GM23338 (cell line): ENCODE measurements at regions not wholly inside any gene's neighbourhood (a gene's known extent, or its start where the extent isn't known, plus 50 kb on each side); places are given as distances from the start of the nearest gene placed in this dataset.

ENCODE experiments used
- ATAC-seq: fragments of 200-7000 bp; cut with Tn5 transposase; 3 replicates; pipeline ENCODE4 v1.9.1; 2020
- DNase-seq: peaks from one replicate; pipeline ENCODE4 v3.0.0-alpha.2; 2015; ENCODE audit warnings: low spot score
- H2AFZ ChIP-seq: fragments of 200-600 bp; sonication (generic); 2 replicates; pipeline ENCODE4 v1.8.0; 2016; ENCODE audit warnings: antibody characterized with exemption, mild to moderate bottlenecking, moderate library complexity
- H3F3A ChIP-seq: fragments of 200-600 bp; sonication (generic); replicated peaks from 2 replicates; pipeline ENCODE4 v1.8.0; 2017; ENCODE audit warnings: antibody characterized with exemption, mixed run types, low read depth
- H3K27ac ChIP-seq: fragments of 200-600 bp; sonication (generic); 2 replicates; pipeline ENCODE4 v1.6.1; 2016; ENCODE audit warnings: low read depth
- H3K27me3 ChIP-seq: fragments of 200-600 bp; sonication (generic); 2 replicates; pipeline ENCODE4 v1.8.0; 2016; ENCODE audit warnings: mild to moderate bottlenecking, mixed run types, moderate library complexity; ENCODE audit not compliant: insufficient read depth
- H3K36me3 ChIP-seq: fragments of 200-600 bp; sonication (generic); 2 replicates; pipeline ENCODE4 v1.8.0; 2016; ENCODE audit warnings: mild to moderate bottlenecking; ENCODE audit not compliant: insufficient read depth
- H3K4me1 ChIP-seq: fragments of 200-600 bp; sonication (generic); 2 replicates; pipeline ENCODE4 v1.8.0; 2016; ENCODE audit warnings: mild to moderate bottlenecking, moderate library complexity; ENCODE audit not compliant: insufficient read depth
- H3K4me2 ChIP-seq: fragments of 200-600 bp; sonication (generic); 2 replicates; pipeline ENCODE4 v1.7.1; 2017; ENCODE audit warnings: mixed run types
- H3K4me3 ChIP-seq: fragments of 200-600 bp; sonication (generic); 2 replicates; pipeline ENCODE4 v1.6.1; 2016; ENCODE audit warnings: mixed run types
- H3K79me2 ChIP-seq: fragments of 200-600 bp; sonication (generic); replicated peaks from 2 replicates; pipeline ENCODE4 v1.8.0; 2017; ENCODE audit warnings: mild to moderate bottlenecking; ENCODE audit not compliant: insufficient read depth
- H3K9me2 ChIP-seq: fragments of 200-600 bp; sonication (generic); 2 replicates; pipeline ENCODE4 v1.8.0; 2017; ENCODE audit not compliant: insufficient read depth
- H4K20me1 ChIP-seq: fragments of 200-600 bp; sonication (generic); replicated peaks from 2 replicates; pipeline ENCODE4 v1.8.0; 2017; ENCODE audit warnings: mild to moderate bottlenecking; ENCODE audit not compliant: insufficient read depth
- H3K27ac Mint-ChIP-seq: 2 replicates; pipeline ENCODE4 v1.8.0; 2020; ENCODE audit warnings: inconsistent platforms, mild to moderate bottlenecking, moderate library complexity, mixed read lengths
- H3K27me3 Mint-ChIP-seq: 3 replicates; pipeline ENCODE4 v1.8.0; 2022; ENCODE audit warnings: low read depth, mild to moderate bottlenecking, moderate library complexity, mixed read lengths, inconsistent platforms; ENCODE audit not compliant: insufficient read depth, poor library complexity
- H3K36me3 Mint-ChIP-seq: 3 replicates; pipeline ENCODE4 v1.8.0; 2021; ENCODE audit warnings: low read depth, mild to moderate bottlenecking, inconsistent platforms, moderate library complexity, mixed read lengths
- H3K4me1 Mint-ChIP-seq: 3 replicates; pipeline ENCODE4 v1.8.0; 2020; ENCODE audit warnings: mild to moderate bottlenecking, inconsistent platforms, mixed read lengths
- H3K4me3 Mint-ChIP-seq: 3 replicates; pipeline ENCODE4 v1.8.0; 2021; ENCODE audit warnings: moderate library complexity, mild to moderate bottlenecking, inconsistent platforms, mixed read lengths
- H3K9me3 Mint-ChIP-seq: 3 replicates; pipeline ENCODE4 v1.8.0; 2020; ENCODE audit warnings: moderate library complexity, mild to moderate bottlenecking, inconsistent platforms, mixed read lengths
- CREB1 ChIP-seq: fragments of 250-450 bp; sonication (Bioruptor Pico); IDR thresholded peaks from 2 replicates; pipeline ENCODE4 v1.5.0; 2020; ENCODE audit warnings: low read depth, mild to moderate bottlenecking, moderate library complexity
- CTCF ChIP-seq, 2 experiments: fragments of 200-600 bp in 1 of 2; sonication (generic) in 1 of 2; conservative IDR thresholded peaks; 2 replicates each; pipeline versions ENCODE4 v1.5.1 to v1.6.1; 2016 to 2017; ENCODE audit warnings: antibody characterized with exemption in 2 of 2, low read depth in 2 of 2, mild to moderate bottlenecking in 2 of 2, moderate library complexity in 1 of 2
- ETS1 ChIP-seq: IDR thresholded peaks from 2 replicates; pipeline ENCODE4 v1.6.1; 2016; ENCODE audit warnings: antibody characterized with exemption
- EZH2 ChIP-seq: fragments of 200-600 bp; sonication (generic); IDR thresholded peaks from one replicate; pipeline ENCODE4 v1.8.0; 2017; ENCODE audit warnings: antibody characterized with exemption, mild to moderate bottlenecking, low read depth; ENCODE audit not compliant: unreplicated experiment
- EZH2phosphoT487 ChIP-seq: fragments of 200-600 bp; sonication (generic); IDR thresholded peaks from one replicate; pipeline ENCODE4 v1.8.1; 2018; ENCODE audit warnings: antibody characterized with exemption; ENCODE audit not compliant: unreplicated experiment
- JUNB ChIP-seq: IDR thresholded peaks from one replicate; pipeline ENCODE4 v1.6.1; 2016; ENCODE audit warnings: antibody characterized with exemption; ENCODE audit not compliant: unreplicated experiment
- NANOG ChIP-seq: IDR thresholded peaks from 2 replicates; pipeline ENCODE4 v1.6.1; 2016; ENCODE audit warnings: antibody characterized with exemption, borderline replicate concordance
- STAT1 ChIP-seq: IDR thresholded peaks from one replicate; pipeline ENCODE4 v1.6.1; 2016; ENCODE audit warnings: antibody characterized with exemption; ENCODE audit not compliant: unreplicated experiment
- ZNF114 ChIP-seq: fragments of 250-450 bp; sonication (Bioruptor Pico); IDR thresholded peaks from 2 replicates; pipeline ENCODE4 v1.5.0; 2020; ENCODE audit warnings: mild to moderate bottlenecking, moderate library complexity
- ZNF331 ChIP-seq: fragments of 250-450 bp; sonication (Bioruptor Pico); IDR thresholded peaks from 2 replicates; pipeline ENCODE4 v1.5.0; 2020; ENCODE audit warnings: low read depth, mild to moderate bottlenecking, moderate library complexity
- TF ChIP-seq, protein P1 (sequence below): fragments of 250-450 bp; sonication (Bioruptor Pico); IDR thresholded peaks from 2 replicates; pipeline ENCODE4 v1.5.0; 2020; ENCODE audit warnings: mild to moderate bottlenecking, moderate library complexity
- TF ChIP-seq, protein P2 (sequence below): IDR thresholded peaks from one replicate; pipeline ENCODE4 v1.6.1; 2018; ENCODE audit warnings: antibody characterized with exemption; ENCODE audit not compliant: unreplicated experiment

- H3K36me3 Mint-ChIP-seq, result no peaks in the 10 kb centered on the region
- TF ChIP-seq, protein P1, sequence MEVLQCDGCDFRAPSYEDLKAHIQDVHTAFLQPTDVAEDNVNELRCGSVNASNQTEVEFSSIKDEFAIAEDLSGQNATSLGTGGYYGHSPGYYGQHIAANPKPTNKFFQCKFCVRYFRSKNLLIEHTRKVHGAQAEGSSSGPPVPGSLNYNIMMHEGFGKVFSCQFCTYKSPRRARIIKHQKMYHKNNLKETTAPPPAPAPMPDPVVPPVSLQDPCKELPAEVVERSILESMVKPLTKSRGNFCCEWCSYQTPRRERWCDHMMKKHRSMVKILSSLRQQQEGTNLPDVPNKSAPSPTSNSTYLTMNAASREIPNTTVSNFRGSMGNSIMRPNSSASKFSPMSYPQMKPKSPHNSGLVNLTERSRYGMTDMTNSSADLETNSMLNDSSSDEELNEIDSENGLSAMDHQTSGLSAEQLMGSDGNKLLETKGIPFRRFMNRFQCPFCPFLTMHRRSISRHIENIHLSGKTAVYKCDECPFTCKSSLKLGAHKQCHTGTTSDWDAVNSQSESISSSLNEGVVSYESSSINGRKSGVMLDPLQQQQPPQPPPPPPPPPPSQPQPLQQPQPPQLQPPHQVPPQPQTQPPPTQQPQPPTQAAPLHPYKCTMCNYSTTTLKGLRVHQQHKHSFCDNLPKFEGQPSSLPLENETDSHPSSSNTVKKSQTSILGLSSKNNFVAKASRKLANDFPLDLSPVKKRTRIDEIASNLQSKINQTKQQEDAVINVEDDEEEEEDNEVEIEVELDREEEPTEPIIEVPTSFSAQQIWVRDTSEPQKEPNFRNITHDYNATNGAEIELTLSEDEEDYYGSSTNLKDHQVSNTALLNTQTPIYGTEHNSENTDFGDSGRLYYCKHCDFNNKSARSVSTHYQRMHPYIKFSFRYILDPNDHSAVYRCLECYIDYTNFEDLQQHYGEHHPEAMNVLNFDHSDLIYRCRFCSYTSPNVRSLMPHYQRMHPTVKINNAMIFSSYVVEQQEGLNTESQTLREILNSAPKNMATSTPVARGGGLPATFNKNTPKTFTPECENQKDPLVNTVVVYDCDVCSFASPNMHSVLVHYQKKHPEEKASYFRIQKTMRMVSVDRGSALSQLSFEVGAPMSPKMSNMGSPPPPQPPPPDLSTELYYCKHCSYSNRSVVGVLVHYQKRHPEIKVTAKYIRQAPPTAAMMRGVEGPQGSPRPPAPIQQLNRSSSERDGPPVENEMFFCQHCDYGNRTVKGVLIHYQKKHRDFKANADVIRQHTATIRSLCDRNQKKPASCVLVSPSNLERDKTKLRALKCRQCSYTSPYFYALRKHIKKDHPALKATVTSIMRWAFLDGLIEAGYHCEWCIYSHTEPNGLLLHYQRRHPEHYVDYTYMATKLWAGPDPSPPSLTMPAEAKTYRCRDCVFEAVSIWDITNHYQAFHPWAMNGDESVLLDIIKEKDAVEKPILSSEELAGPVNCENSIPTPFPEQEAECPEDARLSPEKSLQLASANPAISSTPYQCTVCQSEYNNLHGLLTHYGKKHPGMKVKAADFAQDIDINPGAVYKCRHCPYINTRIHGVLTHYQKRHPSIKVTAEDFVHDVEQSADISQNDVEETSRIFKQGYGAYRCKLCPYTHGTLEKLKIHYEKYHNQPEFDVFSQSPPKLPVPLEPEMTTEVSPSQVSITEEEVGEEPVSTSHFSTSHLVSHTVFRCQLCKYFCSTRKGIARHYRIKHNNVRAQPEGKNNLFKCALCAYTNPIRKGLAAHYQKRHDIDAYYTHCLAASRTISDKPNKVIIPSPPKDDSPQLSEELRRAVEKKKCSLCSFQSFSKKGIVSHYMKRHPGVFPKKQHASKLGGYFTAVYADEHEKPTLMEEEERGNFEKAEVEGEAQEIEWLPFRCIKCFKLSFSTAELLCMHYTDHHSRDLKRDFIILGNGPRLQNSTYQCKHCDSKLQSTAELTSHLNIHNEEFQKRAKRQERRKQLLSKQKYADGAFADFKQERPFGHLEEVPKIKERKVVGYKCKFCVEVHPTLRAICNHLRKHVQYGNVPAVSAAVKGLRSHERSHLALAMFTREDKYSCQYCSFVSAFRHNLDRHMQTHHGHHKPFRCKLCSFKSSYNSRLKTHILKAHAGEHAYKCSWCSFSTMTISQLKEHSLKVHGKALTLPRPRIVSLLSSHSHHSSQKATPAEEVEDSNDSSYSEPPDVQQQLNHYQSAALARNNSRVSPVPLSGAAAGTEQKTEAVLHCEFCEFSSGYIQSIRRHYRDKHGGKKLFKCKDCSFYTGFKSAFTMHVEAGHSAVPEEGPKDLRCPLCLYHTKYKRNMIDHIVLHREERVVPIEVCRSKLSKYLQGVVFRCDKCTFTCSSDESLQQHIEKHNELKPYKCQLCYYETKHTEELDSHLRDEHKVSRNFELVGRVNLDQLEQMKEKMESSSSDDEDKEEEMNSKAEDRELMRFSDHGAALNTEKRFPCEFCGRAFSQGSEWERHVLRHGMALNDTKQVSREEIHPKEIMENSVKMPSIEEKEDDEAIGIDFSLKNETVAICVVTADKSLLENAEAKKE (CRISPR knock-in tag), result no peak
- TF ChIP-seq ETS1, result no peak
- no peak for TF ChIP-seq ZNF331 (CRISPR knock-in tag)
- TF ChIP-seq, protein P2, sequence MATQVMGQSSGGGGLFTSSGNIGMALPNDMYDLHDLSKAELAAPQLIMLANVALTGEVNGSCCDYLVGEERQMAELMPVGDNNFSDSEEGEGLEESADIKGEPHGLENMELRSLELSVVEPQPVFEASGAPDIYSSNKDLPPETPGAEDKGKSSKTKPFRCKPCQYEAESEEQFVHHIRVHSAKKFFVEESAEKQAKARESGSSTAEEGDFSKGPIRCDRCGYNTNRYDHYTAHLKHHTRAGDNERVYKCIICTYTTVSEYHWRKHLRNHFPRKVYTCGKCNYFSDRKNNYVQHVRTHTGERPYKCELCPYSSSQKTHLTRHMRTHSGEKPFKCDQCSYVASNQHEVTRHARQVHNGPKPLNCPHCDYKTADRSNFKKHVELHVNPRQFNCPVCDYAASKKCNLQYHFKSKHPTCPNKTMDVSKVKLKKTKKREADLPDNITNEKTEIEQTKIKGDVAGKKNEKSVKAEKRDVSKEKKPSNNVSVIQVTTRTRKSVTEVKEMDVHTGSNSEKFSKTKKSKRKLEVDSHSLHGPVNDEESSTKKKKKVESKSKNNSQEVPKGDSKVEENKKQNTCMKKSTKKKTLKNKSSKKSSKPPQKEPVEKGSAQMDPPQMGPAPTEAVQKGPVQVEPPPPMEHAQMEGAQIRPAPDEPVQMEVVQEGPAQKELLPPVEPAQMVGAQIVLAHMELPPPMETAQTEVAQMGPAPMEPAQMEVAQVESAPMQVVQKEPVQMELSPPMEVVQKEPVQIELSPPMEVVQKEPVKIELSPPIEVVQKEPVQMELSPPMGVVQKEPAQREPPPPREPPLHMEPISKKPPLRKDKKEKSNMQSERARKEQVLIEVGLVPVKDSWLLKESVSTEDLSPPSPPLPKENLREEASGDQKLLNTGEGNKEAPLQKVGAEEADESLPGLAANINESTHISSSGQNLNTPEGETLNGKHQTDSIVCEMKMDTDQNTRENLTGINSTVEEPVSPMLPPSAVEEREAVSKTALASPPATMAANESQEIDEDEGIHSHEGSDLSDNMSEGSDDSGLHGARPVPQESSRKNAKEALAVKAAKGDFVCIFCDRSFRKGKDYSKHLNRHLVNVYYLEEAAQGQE, result no peak
- no peak for TF ChIP-seq CTCF (conservative IDR thresholded peaks at IDR 0.05; ENCODE audit: low read depth in 2 of 2)
- TF ChIP-seq EZH2phosphoT487, result no peak
- TF ChIP-seq JUNB, result no peak
- TF ChIP-seq ZNF114 (CRISPR knock-in tag), result no peak
- no peak for TF ChIP-seq STAT1
- no peak for TF ChIP-seq NANOG
- no peak for TF ChIP-seq EZH2
- no peak for TF ChIP-seq CREB1 (CRISPR knock-in tag)
- H3K27me3 Mint-ChIP-seq, result no peaks in the 10 kb centered on the region
- H3K36me3 ChIP-seq, result no peaks in the 10 kb centered on the region
- no peaks in the 10 kb centered on the region for H3K4me1 ChIP-seq
- H3K79me2 ChIP-seq, result no peaks in the 10 kb centered on the region
- H3K9me2 ChIP-seq, result no peaks in the 10 kb centered on the region; the same call in 1 of the 2 replicates
- H3K27me3 ChIP-seq, result no peaks in the 10 kb centered on the region
- H3K27ac Mint-ChIP-seq, result no peak overlapping the region
- no peak overlapping the region for H3K4me3 Mint-ChIP-seq
- no peaks in the 10 kb centered on the region for H3K4me1 Mint-ChIP-seq
- H2AFZ ChIP-seq, result no peak overlapping the region
- H3K27ac ChIP-seq, result no peak overlapping the region
- no peak for DNase-seq
- H4K20me1 ChIP-seq, result no peaks in the 10 kb centered on the region
- no peak for ATAC-seq
- peaks cover 3% of the 10 kb centered on the region; the same call in 1 of the 3 replicates for H3K9me3 Mint-ChIP-seq
- H3F3A ChIP-seq, result no peaks in the 10 kb centered on the region
- H3K4me2 ChIP-seq, result no peak overlapping the region
- no peak overlapping the region for H3K4me3 ChIP-seq
Measured at GRCh38 chr12:61687407-61687806, 572.8 kb upstream of the USP15 start.
